CD4-positive, alpha-beta memory T cell (primary cell): ENCODE measurements at regions not wholly inside any gene's neighbourhood (a gene's known extent, or its start where the extent isn't known, plus 50 kb on each side); places are given as distances from the start of the nearest gene placed in this dataset.
"Not testable (repeated sequence)": the region's sequence is repeated elsewhere in the genome, so short reads cannot be mapped to it uniquely, and the experiment has no call there.

Source experiments
- CTCF ChIA-PET: fragments of 350-600 bp; sonication (Branson Sonifier 250); formaldehyde crosslinking; loops from one replicate; lab custom pipeline; 2021; ENCODE audit warnings: inconsistent platforms; ENCODE audit not compliant: partially characterized antibody; lab: Charles Lee
- POLR2A ChIA-PET: fragments of 350-600 bp; sonication (Branson Sonifier 250); formaldehyde crosslinking; loops from one replicate; lab custom pipeline; 2021; ENCODE audit not compliant: partially characterized antibody; lab: Charles Lee
- DNase-seq, 5 donors: peaks; one replicate each; pipeline versions ENCODE4 v3.0.0 to v3.0.0-alpha.2; 2020 to 2022; ENCODE audit warnings: mixed read lengths in 1 of 5
- H3K27ac ChIP-seq: one replicate; pipeline ENCODE4 v1.7.0; 2013; ENCODE audit warnings: low read depth, low read length
- H3K27me3 ChIP-seq: 2 replicates; pipeline ENCODE4 v1.7.0; 2013; ENCODE audit warnings: mild to moderate bottlenecking, low read length, moderate library complexity; ENCODE audit not compliant: insufficient read depth
- H3K36me3 ChIP-seq: 2 replicates; pipeline ENCODE4 v1.7.0; 2013; ENCODE audit warnings: mild to moderate bottlenecking, low read length, moderate library complexity; ENCODE audit not compliant: insufficient read depth
- H3K4me1 ChIP-seq: 2 replicates; pipeline ENCODE4 v1.7.0; 2013; ENCODE audit warnings: mild to moderate bottlenecking, low read length, moderate library complexity; ENCODE audit not compliant: insufficient read depth
- H3K4me3 ChIP-seq, 2 donors: one replicate each; pipeline ENCODE4 v1.7.0; 2013; ENCODE audit warnings: low read length in 2 of 2, mild to moderate bottlenecking in 1 of 2
- H3K9me3 ChIP-seq, 2 donors: one replicate each; pipeline ENCODE4 v1.7.0; 2013; ENCODE audit warnings: low read length in 2 of 2, control low read depth in 1 of 2; ENCODE audit not compliant: control insufficient read depth in 1 of 2
- H3K27ac Mint-ChIP-seq, 7 donors: one replicate each; pipeline ENCODE4 v1.8.0; 2020 to 2021; ENCODE audit warnings: mixed read lengths in 7 of 7, mild to moderate bottlenecking in 6 of 7, inconsistent platforms in 3 of 7, moderate library complexity in 3 of 7
- H3K27me3 Mint-ChIP-seq, 2 donors: one replicate each; pipeline ENCODE4 v1.8.0; 2020 to 2021; ENCODE audit warnings: mixed read lengths in 2 of 2
- H3K36me3 Mint-ChIP-seq, 2 donors: one replicate each; pipeline ENCODE4 v1.8.0; 2020 to 2021; ENCODE audit warnings: mixed read lengths in 2 of 2, inconsistent platforms in 1 of 2, mild to moderate bottlenecking in 1 of 2
- H3K4me1 Mint-ChIP-seq, 4 donors: one replicate each; pipeline ENCODE4 v1.8.0; 2020 to 2021; ENCODE audit warnings: mixed read lengths in 4 of 4, mild to moderate bottlenecking in 1 of 4
- H3K4me3 Mint-ChIP-seq, 8 donors: one replicate each; pipeline ENCODE4 v1.8.0; 2020 to 2021; ENCODE audit warnings: mixed read lengths in 8 of 8, mild to moderate bottlenecking in 7 of 8, moderate library complexity in 6 of 8, inconsistent platforms in 3 of 8
- H3K9me3 Mint-ChIP-seq, 8 donors: one replicate each; pipeline ENCODE4 v1.8.0; 2020 to 2021; ENCODE audit warnings: mixed read lengths in 8 of 8, mild to moderate bottlenecking in 5 of 8, inconsistent platforms in 3 of 8, moderate library complexity in 1 of 8
- intact Hi-C: fragments of 100-400 bp; cut with micrococcal nuclease; formaldehyde crosslinking; loops from one replicate; pipeline ENCODE4 v1.15.1; 2023

DNA sequence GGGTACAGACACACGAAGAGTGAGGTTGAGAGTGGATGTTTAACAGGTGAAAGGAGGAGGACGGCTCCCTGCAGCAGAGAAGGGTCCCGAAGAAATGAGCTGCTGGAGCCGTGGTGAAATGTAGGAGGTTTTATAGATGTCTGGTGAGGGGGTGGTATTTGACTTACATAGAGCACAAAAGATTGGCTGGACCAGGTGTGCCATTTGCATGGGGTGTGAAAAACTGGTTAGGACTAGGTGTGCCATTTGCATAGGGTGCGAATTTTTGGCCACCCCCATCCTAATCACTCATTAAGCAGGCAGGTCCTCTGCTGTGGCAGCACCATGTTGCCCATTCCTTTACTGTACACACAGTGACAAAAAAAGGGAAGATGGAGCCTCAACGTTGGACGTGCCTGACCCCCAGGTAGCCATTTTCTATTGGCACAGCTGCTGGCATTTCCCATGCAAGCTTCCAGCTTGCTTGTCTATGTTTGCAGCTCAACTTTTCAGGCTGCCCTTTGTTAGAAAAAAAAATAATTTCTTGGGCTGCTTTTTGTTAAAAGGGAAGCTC is 581.7 kb upstream of the B3GAT1 start:
- H3K4me1 ChIP-seq: no peaks in the 10 kb centered on the region
- ChIA-PET CTCF (no interaction called here), POLR2A (no interaction called here)
- no peak overlapping the region for H3K27ac Mint-ChIP-seq
- peaks cover 3% of the 10 kb centered on the region for H3K27me3 ChIP-seq
- no peak overlapping the region for H3K4me3 ChIP-seq
- no peak for DNase-seq
- intact Hi-C loops: no loop called here
- H3K4me3 Mint-ChIP-seq: peak overlapping the region in 1 of 8 donors; percentile 9
- H3K36me3 Mint-ChIP-seq: no peaks in the 10 kb centered on the region
- no peaks in the 10 kb centered on the region for H3K4me1 Mint-ChIP-seq
- no peak overlapping the region for H3K27ac ChIP-seq
- no peaks in the 10 kb centered on the region for H3K9me3 ChIP-seq
- H3K9me3 Mint-ChIP-seq: peaks cover 0 to 2% (median 0%) of the 10 kb centered on the region in 8 donors
- no peaks in the 10 kb centered on the region for H3K36me3 ChIP-seq
- peaks cover 23 to 29% of the 10 kb centered on the region in 2 donors for H3K27me3 Mint-ChIP-seq

GRCh38 chr11:134992981-134993380 is 580.9 kb upstream of the B3GAT1 start:
- Mint-ChIP-seq H3K27me3 (peaks cover 25 to 29% of the 10 kb centered on the region in 2 donors), H3K4me3 (no peak overlapping the region), H3K27ac (no peak overlapping the region), H3K36me3 (no peaks in the 10 kb centered on the region), H3K9me3 (peaks cover 0 to 2% (median 0%) of the 10 kb centered on the region in 8 donors), H3K4me1 (peaks cover 0 to under 1% (median 0%) of the 10 kb centered on the region in 4 donors)
- Histone ChIP-seq H3K4me1 (no peaks in the 10 kb centered on the region), H3K9me3 (no peaks in the 10 kb centered on the region), H3K27ac (no peak overlapping the region), H3K27me3 (peaks cover 3% of the 10 kb centered on the region), H3K4me3 (no peak overlapping the region), H3K36me3 (no peaks in the 10 kb centered on the region)
- no peak for DNase-seq
- intact Hi-C loops: no loop called here
- ChIA-PET POLR2A (no interaction called here), CTCF (no interaction called here)

DNA sequence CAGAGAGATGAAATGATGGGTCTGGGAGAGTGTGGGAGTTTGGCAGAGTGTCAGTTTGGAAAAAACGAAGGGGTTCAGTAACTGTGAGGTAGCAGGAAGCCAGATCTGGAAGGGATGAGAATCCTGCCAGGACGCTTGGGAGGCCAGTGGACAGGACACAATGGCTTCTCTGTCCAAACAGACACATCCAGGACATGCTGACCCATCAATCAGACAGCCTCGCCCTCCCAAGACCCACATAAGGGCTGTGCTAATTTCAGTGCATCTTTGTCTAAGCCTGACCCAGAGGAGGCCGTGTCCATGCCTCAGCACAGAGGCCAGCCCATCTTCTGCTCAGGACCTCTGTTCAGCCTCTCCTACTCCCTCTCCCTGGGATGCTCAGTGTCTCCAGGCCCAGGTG is 576.5 kb upstream of the B3GAT1 start:
- Mint-ChIP-seq H3K4me3 (no peak overlapping the region), H3K36me3 (no peaks in the 10 kb centered on the region), H3K27me3 (peaks cover 20 to 27% of the 10 kb centered on the region in 2 donors), H3K9me3 (peaks cover 0 to 5% (median 0%) of the 10 kb centered on the region in 8 donors), H3K27ac (no peak overlapping the region), H3K4me1 (peaks cover 8 to 11% (median 9%) of the 10 kb centered on the region in 4 donors)
- no peak for DNase-seq
- H3K27me3 ChIP-seq: no peaks in the 10 kb centered on the region
- no peak overlapping the region for H3K4me3 ChIP-seq
- H3K27ac ChIP-seq: no peak overlapping the region
- intact Hi-C loops: no loop called here
- ChIA-PET POLR2A (no interaction called here), CTCF (no interaction called here)
- H3K4me1 ChIP-seq: peaks cover 4% of the 10 kb centered on the region
- no peaks in the 10 kb centered on the region for H3K36me3 ChIP-seq
- H3K9me3 ChIP-seq: no peaks in the 10 kb centered on the region

DNA sequence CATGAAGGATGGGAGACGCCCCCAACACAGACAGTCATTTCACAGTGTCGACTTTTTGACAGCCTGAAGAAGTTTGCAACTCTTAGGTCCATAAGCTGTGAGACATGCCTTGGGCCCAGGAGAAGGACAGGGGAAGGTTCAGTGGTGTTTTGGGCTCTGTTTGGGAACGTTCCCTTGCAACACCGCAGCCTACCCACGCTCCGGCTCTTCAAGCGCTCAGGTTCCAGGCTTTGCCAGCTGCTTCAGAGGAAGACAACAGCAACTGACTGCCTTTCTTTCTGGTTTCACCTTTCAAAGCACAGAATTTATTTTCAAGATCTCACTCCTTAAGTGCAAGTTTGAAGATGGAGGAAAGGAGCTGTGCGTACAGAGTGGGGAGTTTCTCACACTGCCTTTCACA is 575.8 kb upstream of the B3GAT1 start:
- intact Hi-C loops: no loop called here
- ChIA-PET POLR2A (no interaction called here), CTCF (no interaction called here)
- Histone ChIP-seq H3K4me3 (no peak overlapping the region), H3K4me1 (peaks cover 4% of the 10 kb centered on the region), H3K27me3 (no peaks in the 10 kb centered on the region), H3K27ac (no peak overlapping the region), H3K9me3 (no peaks in the 10 kb centered on the region), H3K36me3 (no peaks in the 10 kb centered on the region)
- Mint-ChIP-seq H3K27me3 (peaks cover 17 to 22% of the 10 kb centered on the region in 2 donors), H3K36me3 (no peaks in the 10 kb centered on the region), H3K4me3 (no peak overlapping the region), H3K27ac (no peak overlapping the region), H3K4me1 (peaks cover 8 to 11% (median 9%) of the 10 kb centered on the region in 4 donors), H3K9me3 (peaks cover 0 to 5% (median 0%) of the 10 kb centered on the region in 8 donors)
- no peak for DNase-seq

- intact Hi-C loops: no loop called here
- no peak overlapping the region for H3K4me3 Mint-ChIP-seq
- Histone ChIP-seq H3K4me3 (no peak overlapping the region), H3K27ac (no peak overlapping the region), H3K36me3 (no peaks in the 10 kb centered on the region), H3K4me1 (peaks cover 4% of the 10 kb centered on the region), H3K9me3 (no peaks in the 10 kb centered on the region), H3K27me3 (no peaks in the 10 kb centered on the region)
- CTCF ChIA-PET: no interaction called here
- no peaks in the 10 kb centered on the region for H3K36me3 Mint-ChIP-seq
- H3K27me3 Mint-ChIP-seq: peaks cover 17 to 21% of the 10 kb centered on the region in 2 donors
- POLR2A ChIA-PET: no interaction called here
- H3K4me1 Mint-ChIP-seq: peaks cover 8 to 11% (median 9%) of the 10 kb centered on the region in 4 donors
- no peak overlapping the region for H3K27ac Mint-ChIP-seq
- DNase-seq: no peak
- H3K9me3 Mint-ChIP-seq: peaks cover 0 to 5% (median 0%) of the 10 kb centered on the region in 8 donors
Measured at GRCh38 chr11:134987223-134987768, 575.3 kb upstream of the B3GAT1 start.

GRCh38 chr11:134984421-134984820 is 572.4 kb upstream of the B3GAT1 start:
- ChIA-PET POLR2A (no interaction called here), CTCF (no interaction called here)
- Mint-ChIP-seq H3K36me3 (no peaks in the 10 kb centered on the region), H3K9me3 (peaks cover 0 to 5% (median 0%) of the 10 kb centered on the region in 8 donors), H3K27me3 (peaks cover 14 to 19% of the 10 kb centered on the region in 2 donors), H3K27ac (peak overlapping the region in 1 of 7 donors; percentile 61), H3K4me1 (peaks cover 8 to 11% (median 9%) of the 10 kb centered on the region in 4 donors), H3K4me3 (no peak overlapping the region)
- Histone ChIP-seq H3K4me1 (peaks cover 4% of the 10 kb centered on the region), H3K27ac (no peak overlapping the region), H3K4me3 (no peak overlapping the region), H3K36me3 (no peaks in the 10 kb centered on the region), H3K9me3 (no peaks in the 10 kb centered on the region), H3K27me3 (no peaks in the 10 kb centered on the region)
- DNase-seq: no peak
- intact Hi-C loops: no loop called here

DNA sequence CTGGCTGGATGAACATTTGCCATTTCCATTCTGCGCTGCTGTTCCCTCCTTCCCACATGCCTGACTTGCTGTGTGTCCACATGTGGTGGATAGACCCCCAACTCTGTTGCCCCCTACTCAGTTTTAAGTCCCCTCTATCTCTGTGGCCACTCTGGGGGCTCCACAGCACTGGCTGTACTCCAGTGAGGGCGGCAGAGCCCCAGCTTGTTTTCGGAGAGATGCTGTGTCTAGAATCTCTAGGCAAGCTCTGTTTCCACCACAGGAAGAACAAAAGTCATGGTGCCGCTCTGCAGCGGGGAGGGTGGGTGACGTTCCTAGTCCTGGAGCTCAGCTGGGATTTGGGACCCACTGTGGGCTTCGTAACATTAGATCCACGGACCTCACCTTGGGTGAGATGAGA is 570.4 kb upstream of the B3GAT1 start:
- H3K4me3 Mint-ChIP-seq, H3K9me3 Mint-ChIP-seq, H3K4me1 ChIP-seq, H3K27ac ChIP-seq, H3K36me3 ChIP-seq, H3K27me3 ChIP-seq, H3K4me3 ChIP-seq, H3K36me3 Mint-ChIP-seq, intact Hi-C loops, H3K9me3 ChIP-seq, CTCF ChIA-PET, H3K27ac Mint-ChIP-seq, DNase-seq, POLR2A ChIA-PET: not testable (repeated sequence)
- H3K4me1 Mint-ChIP-seq: peaks cover 8 to 11% (median 8%) of the 10 kb centered on the region in 4 donors
- H3K27me3 Mint-ChIP-seq: peaks cover 9 to 21% of the 10 kb centered on the region in 2 donors
